MG63 (cell line): ENCODE measurements at regions not wholly inside any gene's neighbourhood (a gene's known extent, or its start where the extent isn't known, plus 50 kb on each side); places are given as distances from the start of the nearest gene placed in this dataset.
"Not testable (repeated sequence)": the region's sequence is repeated elsewhere in the genome, so short reads cannot be mapped to it uniquely, and the experiment has no call there.

ENCODE experiments used
- DNase-seq: peaks from one replicate; pipeline ENCODE4 v3.0.0-alpha.2; 2020
- H3K27me3 ChIP-seq: fragments of 250-450 bp; sonication (Bioruptor Pico); 2 replicates; pipeline ENCODE4 v1.5.1; 2020; ENCODE audit warnings: mild to moderate bottlenecking, moderate library complexity
- H3K36me3 ChIP-seq: fragments of 250-450 bp; sonication (Bioruptor Pico); 2 replicates; pipeline ENCODE4 v1.5.1; 2020; ENCODE audit warnings: mild to moderate bottlenecking, moderate library complexity
- H3K4me3 ChIP-seq: fragments of 250-450 bp; sonication (Bioruptor Pico); 2 replicates; pipeline ENCODE4 v1.5.1; 2020; ENCODE audit warnings: mild to moderate bottlenecking, moderate library complexity
- H3K9me3 ChIP-seq: fragments of 250-450 bp; sonication (Bioruptor Pico); 2 replicates; pipeline ENCODE4 v1.5.1; 2020; ENCODE audit warnings: mild to moderate bottlenecking, moderate library complexity

DNA sequence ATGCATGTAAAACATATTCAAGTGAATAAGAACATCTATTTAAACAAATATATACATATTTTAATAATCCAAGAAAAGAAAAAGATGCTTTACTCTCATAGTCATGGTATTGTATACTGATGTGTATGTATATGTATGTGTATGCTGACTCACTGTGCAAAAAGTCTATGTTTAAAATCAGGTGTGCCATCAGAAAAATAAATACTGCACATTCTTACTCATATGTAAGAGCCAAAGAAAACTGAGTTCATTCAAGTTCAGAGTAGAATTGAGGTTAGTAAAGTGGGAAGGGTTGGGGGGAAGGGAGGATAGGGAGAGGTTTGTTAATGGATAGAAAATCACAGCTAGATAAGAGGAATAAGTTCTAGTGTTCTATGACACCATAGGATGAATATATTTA lies 403.9 kb upstream of the SMIM31 start:
- Histone ChIP-seq H3K36me3 (peaks cover 7% of the 10 kb centered on the region; the same call in 1 of the 2 replicates), H3K27me3 (no peaks in the 10 kb centered on the region), H3K4me3 (no peak overlapping the region), H3K9me3 (peaks cover 43% of the 10 kb centered on the region)
- no peak for DNase-seq

DNA sequence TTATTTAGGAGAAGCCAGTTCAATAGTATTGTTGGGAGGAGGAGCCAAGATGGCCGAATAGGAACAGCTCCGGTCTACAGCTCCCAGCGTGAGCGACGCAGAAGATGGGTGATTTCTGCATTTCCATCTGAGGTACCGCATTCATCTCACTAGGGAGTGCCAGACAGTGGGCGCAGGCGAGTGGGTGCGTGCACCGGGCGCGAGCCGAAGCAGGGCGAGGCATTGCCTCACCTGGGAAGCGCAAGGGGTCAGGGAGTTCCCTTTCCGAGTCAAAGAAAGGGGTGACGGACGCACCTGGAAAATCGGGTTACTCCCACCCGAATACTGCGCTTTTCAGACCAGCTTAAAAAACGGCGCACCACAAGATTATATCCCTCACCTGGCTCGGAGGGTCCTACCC lies 403.2 kb upstream of the SMIM31 start:
- H3K4me3 ChIP-seq, H3K27me3 ChIP-seq, DNase-seq, H3K36me3 ChIP-seq: not testable (repeated sequence)
- peaks cover 40% of the 10 kb centered on the region for H3K9me3 ChIP-seq

DNA sequence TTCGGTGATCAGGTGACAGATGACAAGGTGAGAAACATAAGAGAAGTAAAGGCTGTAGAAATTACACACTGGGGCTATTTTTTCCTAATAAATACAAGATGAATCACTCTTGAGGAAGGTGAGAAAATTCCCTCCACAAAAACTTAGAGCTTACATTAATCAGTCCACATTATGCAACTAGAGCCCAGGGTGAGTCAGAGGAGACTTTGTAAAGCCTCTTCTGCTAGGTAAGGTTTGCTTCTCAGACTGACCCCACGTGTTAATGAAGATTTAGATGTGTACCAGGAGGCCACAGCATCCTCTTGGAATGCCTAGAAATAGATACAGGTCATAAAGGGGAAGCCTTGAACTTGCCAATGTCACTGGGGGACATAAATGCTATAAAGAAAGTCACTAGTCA lies 396.0 kb upstream of the SMIM31 start:
- DNase-seq = peak; percentile 68
- no peaks in the 10 kb centered on the region for H3K36me3 ChIP-seq

DNA sequence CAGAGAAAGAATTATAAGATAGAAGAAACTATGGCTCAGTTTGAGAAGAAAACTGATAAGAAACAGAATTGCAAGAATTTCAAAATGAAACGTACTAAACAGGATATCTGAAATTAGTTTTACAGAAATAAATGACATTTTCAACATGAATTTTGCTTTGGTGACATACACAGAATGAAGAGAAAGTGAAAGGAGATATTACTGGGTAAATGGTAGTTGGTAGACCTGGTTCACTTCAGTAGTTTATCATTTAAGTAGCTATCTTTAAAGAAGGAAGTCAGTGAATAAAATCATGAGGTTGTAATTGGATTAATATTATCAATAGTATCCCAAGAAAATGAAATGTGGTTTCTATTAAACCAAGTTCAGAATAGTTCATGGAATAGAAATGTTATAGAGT lies 395.5 kb upstream of the SMIM31 start:
- H3K4me3 ChIP-seq = no peak overlapping the region
- DNase-seq = no peak
- H3K9me3 ChIP-seq = peaks cover 11% of the 10 kb centered on the region
- H3K27me3 ChIP-seq = no peaks in the 10 kb centered on the region
- no peaks in the 10 kb centered on the region for H3K36me3 ChIP-seq

More for the DNA sequence above, 396.0 kb upstream of the SMIM31 start:
- H3K9me3 ChIP-seq = peaks cover 11% of the 10 kb centered on the region
- no peak overlapping the region for H3K4me3 ChIP-seq
- H3K27me3 ChIP-seq = no peaks in the 10 kb centered on the region

DNA sequence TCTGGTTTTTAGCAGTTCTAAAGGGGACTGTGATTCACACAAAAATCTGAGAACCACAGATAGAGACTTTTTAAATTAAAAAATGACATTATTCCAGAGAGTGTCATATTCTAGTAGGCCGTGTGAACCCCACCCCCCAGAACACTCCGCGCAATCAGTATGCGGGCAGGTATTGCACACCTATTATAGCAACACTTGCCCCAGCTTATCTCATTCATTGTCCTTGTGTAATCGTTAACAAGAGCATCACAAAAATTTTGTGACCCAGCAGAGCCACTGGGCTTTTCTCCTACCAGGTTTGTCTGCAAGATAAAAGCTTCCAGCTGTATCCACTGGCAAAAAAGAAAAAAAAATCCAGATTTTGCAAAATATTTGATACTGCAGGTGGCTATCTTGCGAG lies 394.1 kb upstream of the SMIM31 start:
- no peak for DNase-seq
- H3K36me3 ChIP-seq = no peaks in the 10 kb centered on the region
- peaks cover 7% of the 10 kb centered on the region for H3K9me3 ChIP-seq
- no peak overlapping the region for H3K4me3 ChIP-seq
- H3K27me3 ChIP-seq = no peaks in the 10 kb centered on the region

DNA sequence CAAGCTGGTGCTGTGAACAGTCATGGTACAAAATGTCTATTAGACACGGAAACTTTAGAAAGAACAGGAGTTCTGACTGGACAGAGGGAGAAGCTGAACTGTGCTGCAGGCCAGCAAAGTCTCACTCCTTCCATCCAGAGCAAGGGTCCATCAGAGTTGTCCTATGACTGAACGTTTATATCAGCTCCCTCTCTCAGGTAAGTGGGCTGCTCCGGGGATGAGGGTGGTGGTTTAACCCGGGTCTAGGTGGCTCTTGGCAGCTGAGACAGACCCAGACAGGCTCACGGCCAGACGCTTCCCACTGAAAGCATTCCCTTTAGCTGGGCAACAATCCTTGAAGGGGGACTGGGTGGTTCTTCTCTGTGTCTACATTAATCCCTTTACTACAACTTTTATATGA lies 385.0 kb upstream of the SMIM31 start:
- Histone ChIP-seq H3K4me3 (no peak overlapping the region), H3K27me3 (no peaks in the 10 kb centered on the region), H3K9me3 (no peaks in the 10 kb centered on the region), H3K36me3 (no peaks in the 10 kb centered on the region)
- no peak for DNase-seq

DNA sequence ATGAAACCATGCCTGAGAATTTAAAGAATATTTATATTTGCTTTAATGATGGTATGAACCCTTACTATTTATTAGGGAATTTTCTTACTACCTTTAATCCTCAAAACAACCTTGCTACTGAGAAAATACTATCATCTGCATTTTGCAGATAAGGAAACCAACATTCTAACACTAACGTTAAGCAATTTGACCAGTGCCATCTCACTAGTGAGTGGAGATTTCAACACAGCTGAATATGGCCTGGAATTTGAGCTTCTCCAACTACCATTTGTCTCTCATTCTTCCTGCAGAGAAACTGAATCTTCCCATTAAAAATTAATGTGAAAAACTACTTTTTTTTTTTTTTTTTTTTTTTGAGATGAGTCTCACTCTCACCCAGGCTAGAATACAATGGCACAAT lies 380.9 kb upstream of the SMIM31 start:
- no peak for DNase-seq
- no peak overlapping the region for H3K4me3 ChIP-seq
- no peaks in the 10 kb centered on the region for H3K9me3 ChIP-seq
- H3K27me3 ChIP-seq = no peaks in the 10 kb centered on the region
- H3K36me3 ChIP-seq = no peaks in the 10 kb centered on the region

DNA sequence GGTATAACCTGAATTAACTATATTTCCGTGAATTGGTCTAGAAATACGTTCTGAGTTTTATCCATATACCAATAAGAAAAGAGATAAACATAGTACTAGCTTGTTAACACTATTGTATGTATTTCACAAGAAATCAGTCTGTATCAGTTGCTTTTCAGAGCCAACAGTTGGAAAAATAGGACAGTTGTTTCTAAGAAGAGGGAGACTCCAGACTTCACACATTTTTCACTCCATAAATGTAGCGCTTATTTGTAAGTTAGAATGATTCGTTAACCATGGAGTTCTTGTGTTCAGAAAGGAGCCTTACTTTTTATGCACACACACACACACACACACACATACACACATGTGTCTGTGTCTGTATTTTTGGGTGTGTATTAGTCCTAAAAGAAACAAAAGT lies 376.7 kb upstream of the SMIM31 start:
- no peaks in the 10 kb centered on the region for H3K36me3 ChIP-seq
- no peak for DNase-seq
- no peak overlapping the region for H3K4me3 ChIP-seq
- H3K9me3 ChIP-seq = peaks cover 10% of the 10 kb centered on the region
- H3K27me3 ChIP-seq = no peaks in the 10 kb centered on the region

DNA sequence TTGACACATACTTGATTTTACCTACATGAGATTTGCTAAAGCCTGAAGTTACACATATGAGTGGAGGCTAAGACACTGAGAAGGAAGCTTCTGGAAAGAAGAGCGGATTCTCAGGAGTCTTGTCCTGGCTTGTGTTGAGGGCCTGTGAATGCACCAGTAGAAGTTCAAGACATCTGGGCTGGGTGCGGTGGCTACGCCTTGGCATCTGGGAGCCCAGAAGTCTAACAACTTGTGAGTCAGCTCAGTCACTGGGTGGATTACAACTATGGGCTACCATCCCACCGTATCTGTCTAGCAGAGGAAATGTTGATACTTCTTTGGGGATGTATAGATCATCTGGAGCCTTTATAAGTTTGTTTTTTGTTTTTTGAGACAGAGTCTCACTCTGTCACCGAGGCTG lies 375.6 kb upstream of the SMIM31 start:
- DNase-seq = peak; percentile 46
- Histone ChIP-seq H3K27me3 (peaks cover 7% of the 10 kb centered on the region; the same call in 1 of the 2 replicates), H3K4me3 (no peak overlapping the region), H3K36me3 (no peaks in the 10 kb centered on the region), H3K9me3 (peaks cover 10% of the 10 kb centered on the region)

DNA sequence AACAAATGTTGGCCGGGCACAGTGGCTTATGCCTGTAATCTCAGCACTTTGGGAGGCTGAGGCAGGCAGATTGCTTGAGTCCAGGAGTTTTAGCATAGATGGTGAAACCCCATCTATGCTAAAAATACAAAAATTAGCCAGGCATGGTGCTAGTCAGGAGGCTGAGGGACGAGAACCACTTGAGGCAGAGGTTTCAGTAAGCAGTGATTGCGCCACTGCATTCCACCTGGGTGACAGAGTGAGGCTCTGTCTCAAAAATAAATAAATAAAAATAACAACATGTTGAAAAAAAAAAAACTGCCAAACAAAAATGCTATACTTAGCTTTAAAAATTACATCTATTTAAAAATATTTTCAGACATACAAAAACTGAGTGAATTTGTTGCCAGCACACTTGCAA lies 374.2 kb upstream of the SMIM31 start:
- DNase-seq = peak; percentile 74
- H3K4me3 ChIP-seq = no peak overlapping the region
- H3K27me3 ChIP-seq = peaks cover 15% of the 10 kb centered on the region
- H3K36me3 ChIP-seq = no peaks in the 10 kb centered on the region
- peaks cover 10% of the 10 kb centered on the region for H3K9me3 ChIP-seq

DNA sequence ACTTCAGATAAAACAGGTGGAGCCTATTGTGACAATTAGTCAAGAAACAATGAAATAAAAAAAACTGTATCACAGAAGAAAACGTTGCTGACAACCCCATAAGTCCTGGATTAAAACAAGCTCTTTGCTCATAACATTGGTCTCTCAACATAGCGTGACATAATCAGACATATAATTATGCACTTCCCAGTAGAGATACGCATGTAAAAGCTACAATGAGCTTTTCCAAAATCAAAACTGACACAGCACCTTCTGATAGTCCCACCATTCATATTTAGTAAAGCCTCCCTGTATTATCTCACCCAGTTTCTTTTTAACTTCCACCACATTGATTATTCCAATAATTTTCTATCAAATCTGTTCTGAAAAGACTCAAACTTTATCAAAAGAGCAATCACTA lies 372.1 kb upstream of the SMIM31 start:
- H3K27me3 ChIP-seq = peaks cover 22% of the 10 kb centered on the region
- H3K9me3 ChIP-seq = peaks cover 10% of the 10 kb centered on the region
- H3K4me3 ChIP-seq = peak overlapping the region; percentile 63
- H3K36me3 ChIP-seq = no peaks in the 10 kb centered on the region
- no peak for DNase-seq

DNA sequence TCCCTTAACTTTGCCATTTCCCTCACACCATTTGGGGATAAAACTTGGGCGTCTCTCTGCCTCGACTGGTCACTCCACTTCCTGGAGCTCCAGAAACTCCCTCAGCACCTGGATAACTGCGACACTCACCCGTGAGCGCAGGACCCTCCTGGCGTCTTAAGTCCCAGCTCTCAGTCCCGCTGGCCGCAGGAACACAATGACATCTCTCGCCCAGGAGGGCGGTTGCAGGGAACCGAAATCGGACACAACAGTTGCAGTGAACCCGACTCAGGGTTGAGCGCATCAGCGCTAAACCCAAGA lies 370.9 kb upstream of the SMIM31 start:
- DNase-seq = no peak
- Histone ChIP-seq H3K4me3 (peak overlapping the region; percentile 63), H3K27me3 (peaks cover 22% of the 10 kb centered on the region), H3K9me3 (peaks cover 10% of the 10 kb centered on the region), H3K36me3 (no peaks in the 10 kb centered on the region)

DNA sequence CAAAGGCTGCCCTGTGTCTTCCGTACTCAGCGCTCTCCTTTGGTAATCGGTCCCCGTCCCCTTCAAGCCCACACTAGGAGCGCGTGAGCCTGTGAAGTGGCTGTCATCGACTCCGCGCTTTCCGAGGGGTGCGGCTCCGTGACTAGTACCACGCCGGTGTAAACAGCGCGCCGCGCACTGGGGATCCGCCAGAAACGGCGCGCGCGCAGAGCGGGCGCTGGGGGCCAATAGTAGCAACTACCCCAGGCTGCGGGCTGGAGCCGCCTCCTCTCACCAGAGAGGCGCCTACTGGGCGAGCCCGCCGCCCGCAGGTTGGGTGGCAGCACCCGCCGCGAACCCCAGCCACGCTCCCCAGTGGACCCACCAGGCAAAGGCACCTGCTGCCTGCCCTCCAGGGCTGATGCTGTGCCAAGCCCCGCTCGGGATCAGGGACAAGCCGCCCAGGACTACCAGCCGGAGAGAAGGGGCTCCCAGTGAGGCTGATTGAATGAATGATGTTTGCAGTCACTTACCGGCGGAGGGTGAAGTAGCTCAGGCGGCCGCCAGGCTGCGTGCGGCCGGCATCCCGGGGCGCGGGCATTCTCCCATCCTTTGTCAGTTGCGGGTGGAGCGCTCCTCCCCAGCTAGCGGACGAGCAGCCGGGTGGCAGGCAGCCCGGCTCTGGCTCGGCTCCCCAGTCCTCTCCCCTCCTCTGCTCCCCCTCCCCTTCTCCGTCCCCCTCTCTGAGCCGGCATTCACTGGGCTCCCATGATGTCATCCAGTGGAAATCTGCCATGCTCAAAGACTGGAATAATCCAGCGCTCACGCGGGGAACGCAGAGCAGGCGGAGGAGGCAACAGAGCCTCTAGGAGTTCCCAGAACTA lies 370.3 kb upstream of the SMIM31 start:
- no peaks in the 10 kb centered on the region for H3K36me3 ChIP-seq
- H3K4me3 ChIP-seq = peak overlapping the region; percentile 63
- H3K9me3 ChIP-seq = peaks cover 10% of the 10 kb centered on the region
- H3K27me3 ChIP-seq = peaks cover 22% of the 10 kb centered on the region
- peak; percentile 100 for DNase-seq

DNA sequence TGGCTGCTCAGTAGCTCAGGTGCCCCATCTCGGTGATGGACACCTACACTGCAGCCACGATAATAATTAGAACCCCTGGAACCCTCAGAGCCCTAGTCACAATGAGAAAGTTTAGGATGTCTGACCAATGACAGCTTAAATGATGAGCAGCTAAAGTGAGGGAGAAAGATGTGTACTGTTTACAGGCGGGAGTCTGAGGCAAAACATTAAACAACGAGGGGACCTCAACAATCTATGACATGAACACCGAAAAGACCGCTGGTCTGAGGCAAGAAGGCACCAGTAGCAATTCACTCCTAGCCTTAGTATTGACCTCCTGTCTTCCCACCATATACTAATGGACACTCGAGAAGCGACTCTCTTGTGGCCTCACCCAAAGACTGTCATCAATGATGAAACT lies 369.5 kb upstream of the SMIM31 start:
- H3K27me3 ChIP-seq = peaks cover 22% of the 10 kb centered on the region
- no peaks in the 10 kb centered on the region for H3K36me3 ChIP-seq
- H3K9me3 ChIP-seq = peaks cover 4% of the 10 kb centered on the region
- peak overlapping the region; percentile 63 for H3K4me3 ChIP-seq
- no peak for DNase-seq

DNA sequence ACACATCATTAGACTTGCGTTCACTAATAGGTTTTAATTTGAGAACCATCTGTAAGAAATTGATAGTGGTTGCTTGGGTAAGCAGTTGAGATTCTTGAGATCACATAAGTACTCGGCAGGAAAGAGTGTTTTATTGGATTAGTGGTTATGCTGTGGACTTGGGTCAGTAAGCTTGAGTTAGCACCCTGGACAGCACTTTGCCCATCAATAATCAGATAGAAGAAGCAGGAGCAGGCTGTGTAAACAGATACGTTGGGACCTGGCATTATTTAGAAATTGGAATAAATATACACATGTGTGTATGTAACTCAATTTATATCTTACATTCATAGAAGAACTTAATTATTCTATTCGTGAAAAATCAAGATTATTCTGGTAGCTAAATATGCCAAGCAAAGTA lies 357.5 kb upstream of the SMIM31 start:
- peak; percentile 53 for DNase-seq
- no peaks in the 10 kb centered on the region for H3K36me3 ChIP-seq
- H3K4me3 ChIP-seq = no peak overlapping the region
- H3K9me3 ChIP-seq = no peaks in the 10 kb centered on the region
- H3K27me3 ChIP-seq = no peaks in the 10 kb centered on the region

DNA sequence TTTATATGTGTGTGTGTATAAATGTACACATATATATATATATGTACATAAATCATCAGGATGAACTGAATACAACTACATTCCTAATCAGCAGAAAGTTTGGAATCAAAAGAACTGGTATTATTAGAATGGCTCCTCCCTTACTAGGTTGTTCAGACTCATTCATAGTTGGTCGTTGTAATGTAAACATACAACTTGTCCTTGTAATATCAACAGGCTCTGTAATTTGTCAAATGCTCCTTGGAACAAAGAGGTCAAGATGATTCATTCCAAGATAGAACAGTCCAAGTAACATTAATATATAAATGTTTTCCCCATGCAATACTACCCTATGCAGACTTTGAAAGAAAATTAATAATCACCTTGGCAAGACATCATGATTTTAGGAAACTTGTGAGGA lies 351.4 kb upstream of the SMIM31 start:
- Histone ChIP-seq H3K9me3 (no peaks in the 10 kb centered on the region), H3K4me3 (no peak overlapping the region), H3K27me3 (peaks cover 6% of the 10 kb centered on the region; the same call in 1 of the 2 replicates), H3K36me3 (no peaks in the 10 kb centered on the region)
- no peak for DNase-seq

DNA sequence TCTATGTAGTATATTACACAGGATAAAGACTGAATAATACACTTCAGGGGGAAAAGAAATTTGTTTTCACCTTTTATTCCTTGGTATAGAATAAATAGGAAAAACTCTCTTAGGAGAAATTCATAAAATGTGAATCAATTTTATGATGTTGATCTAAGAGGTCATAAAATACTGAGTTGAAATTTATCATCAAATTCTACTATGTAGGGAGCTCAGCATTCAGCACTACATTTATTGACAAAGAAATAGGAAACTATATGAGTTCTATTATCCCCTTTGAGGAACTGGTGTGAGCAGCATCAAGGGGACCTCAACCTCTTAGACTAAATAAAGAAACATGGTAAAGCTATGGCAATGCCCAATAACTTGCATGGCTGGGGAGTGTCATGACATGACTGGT lies 348.2 kb upstream of the SMIM31 start:
- H3K4me3 ChIP-seq = no peak overlapping the region
- peaks cover 6% of the 10 kb centered on the region; the same call in 1 of the 2 replicates for H3K27me3 ChIP-seq
- no peaks in the 10 kb centered on the region for H3K9me3 ChIP-seq
- no peaks in the 10 kb centered on the region for H3K36me3 ChIP-seq
- no peak for DNase-seq

DNA sequence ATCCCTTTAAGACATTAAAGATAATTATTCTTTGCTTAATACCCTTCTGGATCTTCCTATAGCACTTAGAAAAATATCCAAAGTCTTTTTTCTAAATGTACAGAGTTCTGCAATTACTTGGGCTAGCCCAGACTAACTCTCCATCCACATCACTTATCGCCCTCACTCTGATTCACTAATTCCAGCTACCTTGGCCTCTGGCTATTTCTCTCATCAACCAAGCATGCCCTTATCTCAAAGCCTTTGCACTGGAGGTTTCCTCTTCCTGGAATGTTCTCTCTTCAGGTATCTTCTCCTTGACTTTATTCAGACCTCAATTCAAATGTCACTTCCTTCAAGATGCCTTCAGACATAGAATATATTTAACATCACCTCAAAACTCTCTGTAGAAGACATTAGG lies 345.1 kb upstream of the SMIM31 start:
- DNase-seq = no peak
- no peaks in the 10 kb centered on the region for H3K9me3 ChIP-seq
- peaks cover 4% of the 10 kb centered on the region; the same call in 1 of the 2 replicates for H3K27me3 ChIP-seq

More for the DNA sequence above, 345.1 kb upstream of the SMIM31 start:
- no peaks in the 10 kb centered on the region for H3K36me3 ChIP-seq
- H3K4me3 ChIP-seq = no peak overlapping the region
